ENCODE measurements at regions not wholly inside any gene's neighbourhood (a gene's known extent, or its start where the extent isn't known, plus 50 kb on each side); places are given as distances from the start of the nearest gene placed in this dataset.

- TF ChIP-seq E2F1 (CRISPR knock-in tag; IDR thresholded peaks at IDR 0.05) (no peak), ESRRA (CRISPR knock-in tag; IDR thresholded peaks at IDR 0.05; ENCODE audit: borderline replicate concordance) (no peak)
These were observed 201.3 kb downstream of the SLITRK6 start (continued) for GRCh38 chr13:85597790-85598500.

GRCh38 chr13:85592211-85592610 lies 207.0 kb downstream of the SLITRK6 start:
- ChIA-PET CTCF (no interaction called here), POLR2A (no interaction called here)
- no peak overlapping the region for H3K27ac Mint-ChIP-seq
- ATAC-seq = no peak
- H3K36me3 Mint-ChIP-seq = peaks cover 10% of the 10 kb centered on the region
- peaks cover 26% of the 10 kb centered on the region for H3K4me1 Mint-ChIP-seq
- no peak overlapping the region for H3K4me3 Mint-ChIP-seq
- TF ChIP-seq AR (CRISPR knock-in tag; IDR thresholded peaks at IDR 0.05) (no peak), MLX (CRISPR knock-in tag; IDR thresholded peaks at IDR 0.05) (no peak), TEAD1 (CRISPR knock-in tag; IDR thresholded peaks at IDR 0.05) (no peak), EMX1 (CRISPR knock-in tag; IDR thresholded peaks at IDR 0.05) (no peak), TP53 (CRISPR knock-in tag; IDR thresholded peaks at IDR 0.05) (no peak), ESRRA (CRISPR knock-in tag; IDR thresholded peaks at IDR 0.05; ENCODE audit: borderline replicate concordance) (no peak), ZNF396 (CRISPR knock-in tag; IDR thresholded peaks at IDR 0.05; ENCODE audit: borderline replicate concordance) (no peak), ZMAT4 (CRISPR knock-in tag; IDR thresholded peaks at IDR 0.05) (no peak), PREB (CRISPR knock-in tag; IDR thresholded peaks at IDR 0.05; ENCODE audit: borderline replicate concordance) (no peak), E2F1 (CRISPR knock-in tag; IDR thresholded peaks at IDR 0.05) (no peak), TEAD4 (CRISPR knock-in tag; IDR thresholded peaks at IDR 0.05) (no peak), ATF6 (CRISPR knock-in tag; IDR thresholded peaks at IDR 0.05) (no peak), ZNF512 (CRISPR knock-in tag; IDR thresholded peaks at IDR 0.05; ENCODE audit: borderline replicate concordance) (no peak), PRRX2 (CRISPR knock-in tag; IDR thresholded peaks at IDR 0.05) (no peak), ZBTB21 (CRISPR knock-in tag; IDR thresholded peaks at IDR 0.05; ENCODE audit: borderline replicate concordance) (no peak), JAZF1 (CRISPR knock-in tag; IDR thresholded peaks at IDR 0.05) (no peak)
- H3K9me3 Mint-ChIP-seq = peaks cover 16% of the 10 kb centered on the region
- no peaks in the 10 kb centered on the region for H3K27me3 Mint-ChIP-seq (ENCODE audit: low read depth)
- DNase-seq (ENCODE audit: low spot score) = no peak
